Mammary epithelial cell (primary cell): ENCODE measurements at regions not wholly inside any gene's neighbourhood (a gene's known extent, or its start where the extent isn't known, plus 50 kb on each side); places are given as distances from the start of the nearest gene placed in this dataset.

Experiments used
- EZH2 ChIP-seq: IDR thresholded peaks from 2 replicates; pipeline ENCODE4 v1.6.1; 2012; ENCODE audit warnings: low read length, inconsistent platforms, borderline replicate concordance
- TF ChIP-seq, protein P1 (sequence below), 2 donors: IDR thresholded peaks in 1 of 2; conservative IDR thresholded peaks in 1 of 2; 2 replicates each; pipeline ENCODE4 v1.5.1; 2011 to 2012; ENCODE audit warnings: inconsistent platforms in 2 of 2, low read length in 2 of 2, mild to moderate bottlenecking in 2 of 2, control low read depth in 1 of 2, low read depth in 1 of 2; ENCODE audit not compliant: insufficient read depth in 1 of 2; ENCODE audit errors: extremely low read depth in 1 of 2

GRCh38 chr18:76670564-76671288 is 151.6 kb upstream of the ZNF236 start:
- no peak for TF ChIP-seq EZH2
- TF ChIP-seq, protein P1, sequence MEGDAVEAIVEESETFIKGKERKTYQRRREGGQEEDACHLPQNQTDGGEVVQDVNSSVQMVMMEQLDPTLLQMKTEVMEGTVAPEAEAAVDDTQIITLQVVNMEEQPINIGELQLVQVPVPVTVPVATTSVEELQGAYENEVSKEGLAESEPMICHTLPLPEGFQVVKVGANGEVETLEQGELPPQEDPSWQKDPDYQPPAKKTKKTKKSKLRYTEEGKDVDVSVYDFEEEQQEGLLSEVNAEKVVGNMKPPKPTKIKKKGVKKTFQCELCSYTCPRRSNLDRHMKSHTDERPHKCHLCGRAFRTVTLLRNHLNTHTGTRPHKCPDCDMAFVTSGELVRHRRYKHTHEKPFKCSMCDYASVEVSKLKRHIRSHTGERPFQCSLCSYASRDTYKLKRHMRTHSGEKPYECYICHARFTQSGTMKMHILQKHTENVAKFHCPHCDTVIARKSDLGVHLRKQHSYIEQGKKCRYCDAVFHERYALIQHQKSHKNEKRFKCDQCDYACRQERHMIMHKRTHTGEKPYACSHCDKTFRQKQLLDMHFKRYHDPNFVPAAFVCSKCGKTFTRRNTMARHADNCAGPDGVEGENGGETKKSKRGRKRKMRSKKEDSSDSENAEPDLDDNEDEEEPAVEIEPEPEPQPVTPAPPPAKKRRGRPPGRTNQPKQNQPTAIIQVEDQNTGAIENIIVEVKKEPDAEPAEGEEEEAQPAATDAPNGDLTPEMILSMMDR (conservative IDR thresholded peaks at IDR 0.05 in 1 of 2, IDR thresholded peaks at IDR 0.05 in 1 of 2; ENCODE audit: extremely low read depth in 1 of 2, insufficient read depth in 1 of 2, low read depth in 1 of 2, low read length in 2 of 2) = no peak
